H1 (cell line): ENCODE measurements at regions not wholly inside any gene's neighbourhood (a gene's known extent, or its start where the extent isn't known, plus 50 kb on each side); places are given as distances from the start of the nearest gene placed in this dataset.

Source experiments
- BCL11A ChIP-seq, 2 experiments: IDR thresholded peaks; one replicate each; pipeline ENCODE4 v1.6.1; 2011; ENCODE audit warnings: low read depth in 2 of 2, low read length in 2 of 2, mild to moderate bottlenecking in 2 of 2
- SAP30 ChIP-seq: fragments of 300-600 bp; sonication (generic); IDR thresholded peaks from 2 replicates; pipeline ENCODE4 v1.7.1; 2012; ENCODE audit warnings: low read length, moderate library complexity, mild to moderate bottlenecking, inconsistent platforms; ENCODE audit not compliant: insufficient read depth, insufficient replicate concordance

GRCh38 chr1:29786791-29787732, 550.7 kb downstream of the PTPRU start (continued):
- no peak for TF ChIP-seq BCL11A (IDR thresholded peaks at IDR 0.05; ENCODE audit: low read depth in 2 of 2, low read length in 2 of 2)
- no peak for TF ChIP-seq SAP30
